HG03025 (cell line): ENCODE measurements at regions not wholly inside any gene's neighbourhood (a gene's known extent, or its start where the extent isn't known, plus 50 kb on each side); places are given as distances from the start of the nearest gene placed in this dataset.
"Not testable (repeated sequence)": the region's sequence is repeated elsewhere in the genome, so short reads cannot be mapped to it uniquely, and the experiment has no call there.

Source experiments
- ATAC-seq: cut with Tn5 transposase; IDR thresholded peaks from one replicate; pipeline ENCODE4 v1.9.1; 2021; ENCODE audit warnings: mild to moderate bottlenecking, moderate library complexity; ENCODE audit not compliant: unreplicated experiment, low FRiP score

- ATAC-seq: no peak
These were observed 88.0 kb upstream of the AK4 start for GRCh38 chr1:65059930-65060538.

GRCh38 chr1:65062339-65062738 is 85.7 kb upstream of the AK4 start:
- no peak for ATAC-seq

DNA sequence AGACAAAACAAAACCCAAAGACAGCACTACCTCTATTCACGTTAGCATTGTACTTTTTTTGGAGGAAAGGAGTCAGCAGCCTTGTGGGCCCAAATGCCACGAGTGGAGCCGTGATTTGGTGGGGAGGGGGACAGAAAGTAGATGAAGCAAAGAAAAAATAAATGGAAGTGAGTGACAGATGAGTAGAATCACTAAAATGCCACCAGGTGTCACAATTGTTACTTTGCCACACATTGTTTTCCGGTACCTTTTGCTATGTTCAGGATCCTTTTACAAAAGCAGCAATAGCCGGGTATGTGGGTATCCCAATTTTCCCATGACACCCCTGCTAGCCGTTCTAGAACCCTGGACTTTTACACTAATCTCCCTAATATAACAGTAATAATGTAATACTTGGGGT is 85.0 kb upstream of the AK4 start:
- no peak for ATAC-seq

DNA sequence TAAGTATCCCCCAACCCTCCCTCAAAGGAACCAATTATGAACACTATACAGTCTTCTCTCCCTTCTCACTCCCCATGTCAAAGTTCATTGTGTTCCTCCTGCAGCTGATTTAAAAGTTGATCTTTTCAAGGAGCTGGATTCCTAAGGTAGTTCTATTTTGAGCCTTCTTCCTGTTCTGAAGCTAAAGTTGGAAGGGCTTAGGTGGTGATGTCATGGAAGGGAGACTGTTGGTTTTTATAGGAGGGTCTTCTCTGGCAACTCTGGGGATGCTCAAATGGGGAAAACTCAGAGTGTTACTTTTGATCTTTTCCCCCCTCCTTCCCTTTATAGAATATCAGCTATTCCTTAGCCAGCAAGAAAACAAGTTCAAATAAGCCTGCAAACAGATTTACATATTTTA is 83.0 kb upstream of the AK4 start:
- ATAC-seq: no peak

- no peak for ATAC-seq
These were observed 82.2 kb upstream of the AK4 start for GRCh38 chr1:65065524-65066418.

DNA sequence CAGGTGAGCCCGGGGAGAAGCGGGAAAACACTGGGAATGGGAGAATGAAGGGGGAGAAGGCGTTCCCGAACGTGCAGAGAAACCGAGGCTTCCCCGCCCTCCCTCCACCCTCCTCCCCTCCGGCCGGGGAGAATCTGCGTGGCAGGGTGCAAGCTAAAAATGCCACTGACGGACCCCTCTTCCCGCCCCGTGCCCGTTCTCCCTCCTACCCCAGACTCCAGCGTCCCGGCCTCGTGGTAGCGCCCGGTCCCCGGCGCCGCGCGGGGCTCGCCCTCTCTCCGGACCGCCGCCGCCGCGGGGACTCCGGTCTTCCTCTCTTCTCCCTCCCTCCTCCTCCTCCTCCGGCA is 81.6 kb upstream of the AK4 start:
- ATAC-seq: peak; percentile 28

GRCh38 chr1:65066766-65067490 is 81.1 kb upstream of the AK4 start:
- peak; percentile 48 for ATAC-seq

GRCh38 chr1:65067491-65068201 is 80.4 kb upstream of the AK4 start:
- peak; percentile 33 for ATAC-seq

- ATAC-seq: no peak
These were observed 79.6 kb upstream of the AK4 start for GRCh38 chr1:65068202-65069010.

GRCh38 chr1:65069011-65069565 is 78.9 kb upstream of the AK4 start:
- ATAC-seq: no peak

- no peak for ATAC-seq
These were observed 75.2 kb upstream of the AK4 start for GRCh38 chr1:65072845-65073244.

GRCh38 chr1:65075123-65075976 is 72.7 kb upstream of the AK4 start:
- peak; percentile 84 for ATAC-seq

DNA sequence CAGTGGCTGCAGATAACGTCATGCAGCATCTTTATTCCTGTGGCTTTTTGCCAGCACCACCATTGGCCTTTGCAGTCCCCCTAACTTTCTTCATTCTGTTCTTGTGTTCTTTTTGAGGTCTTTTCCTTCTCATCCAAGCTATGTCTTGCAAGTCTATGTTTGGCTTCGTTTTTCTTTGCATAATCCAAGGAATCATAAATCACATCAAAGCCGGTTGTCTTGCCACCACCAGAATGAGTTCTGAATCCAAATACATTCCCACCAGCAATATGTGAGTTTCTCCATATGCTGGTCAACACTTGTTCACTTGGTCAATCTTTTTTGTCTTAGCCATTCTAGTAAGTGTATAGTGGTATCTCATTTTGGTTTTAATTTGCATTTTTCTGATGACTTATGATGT is 70.6 kb upstream of the AK4 start:
- no peak for ATAC-seq

DNA sequence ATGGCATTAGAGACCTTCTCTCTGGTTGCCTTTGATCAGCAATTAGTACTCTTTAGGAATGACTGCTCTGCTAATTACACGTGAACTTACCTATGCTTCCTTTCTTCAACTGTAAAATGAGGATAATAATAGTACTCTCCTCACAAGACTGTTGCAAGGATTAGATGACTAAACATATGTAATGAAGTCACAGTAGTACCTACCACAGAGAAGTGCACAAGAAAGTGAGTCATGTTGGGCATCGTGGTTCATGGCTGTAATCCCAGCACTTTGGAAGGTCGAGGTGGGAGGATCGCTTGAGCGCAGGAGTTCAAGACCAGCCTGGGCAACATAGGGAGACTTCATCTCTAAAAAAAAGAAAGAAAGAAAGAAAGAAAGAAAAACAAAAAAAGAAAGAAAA is 68.1 kb upstream of the AK4 start:
- no peak for ATAC-seq

- ATAC-seq: no peak
These were observed 65.5 kb upstream of the AK4 start for GRCh38 chr1:65082346-65083040.

DNA sequence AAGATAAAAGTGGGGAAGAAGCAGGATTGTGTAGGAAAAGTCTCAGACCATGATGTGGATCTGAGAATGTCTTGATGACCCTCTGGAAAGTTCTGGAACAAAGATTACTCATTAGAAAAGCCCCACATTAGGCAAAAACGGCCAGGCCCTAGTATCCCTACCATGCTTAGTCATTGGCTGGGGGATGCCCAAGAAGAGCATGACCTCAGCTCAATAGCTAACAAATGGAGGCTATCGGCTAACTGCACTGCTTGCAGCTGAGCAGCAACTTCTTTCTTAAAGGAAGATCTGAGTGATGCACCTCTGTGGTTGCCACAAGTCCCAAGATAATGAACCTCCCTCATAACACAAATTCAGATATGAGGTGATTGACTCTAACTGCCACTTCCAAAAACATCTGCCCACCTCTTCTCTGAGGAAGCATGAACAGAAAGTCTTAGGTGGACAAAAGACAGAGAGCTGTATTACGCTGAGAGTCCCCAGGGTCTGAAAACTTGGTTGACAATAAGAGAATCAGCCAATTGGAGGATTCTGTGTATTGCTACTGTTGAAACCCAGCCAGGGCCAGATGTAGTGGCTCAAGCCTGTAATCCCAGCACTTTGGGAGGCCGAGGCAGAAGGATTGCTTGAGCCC is 64.6 kb upstream of the AK4 start:
- ATAC-seq: no peak

DNA sequence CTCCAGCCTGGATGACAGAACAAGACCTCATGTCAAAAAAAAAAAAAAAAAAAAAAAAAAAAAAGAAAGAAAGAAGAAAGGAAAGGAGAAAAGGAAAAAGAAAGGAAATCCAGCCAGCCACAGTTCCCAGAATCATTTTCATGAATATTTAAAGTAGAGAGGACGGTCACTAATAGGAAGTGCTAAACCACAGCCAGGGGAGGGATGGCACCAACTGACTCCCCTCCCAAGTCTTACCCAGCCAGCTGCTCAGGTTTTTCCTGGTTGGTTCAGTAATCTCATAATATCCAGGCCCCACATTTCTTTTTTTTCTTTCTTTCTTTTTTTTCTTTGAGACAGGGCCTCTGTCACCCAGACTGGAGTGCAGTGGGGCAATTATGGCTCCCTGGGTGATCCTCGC is 63.9 kb upstream of the AK4 start:
- no peak for ATAC-seq

- not testable (repeated sequence) for ATAC-seq
These were observed 60.5 kb upstream of the AK4 start for GRCh38 chr1:65087519-65087918.
